ENCODE measurements at regions not wholly inside any gene's neighbourhood (a gene's known extent, or its start where the extent isn't known, plus 50 kb on each side); places are given as distances from the start of the nearest gene placed in this dataset.
A peak's percentile ranks its signal among the peaks of the same experiment; 100 is the strongest.
"Not testable (repeated sequence)": the region's sequence is repeated elsewhere in the genome, so short reads cannot be mapped to it uniquely, and the experiment has no call there.

DNA sequence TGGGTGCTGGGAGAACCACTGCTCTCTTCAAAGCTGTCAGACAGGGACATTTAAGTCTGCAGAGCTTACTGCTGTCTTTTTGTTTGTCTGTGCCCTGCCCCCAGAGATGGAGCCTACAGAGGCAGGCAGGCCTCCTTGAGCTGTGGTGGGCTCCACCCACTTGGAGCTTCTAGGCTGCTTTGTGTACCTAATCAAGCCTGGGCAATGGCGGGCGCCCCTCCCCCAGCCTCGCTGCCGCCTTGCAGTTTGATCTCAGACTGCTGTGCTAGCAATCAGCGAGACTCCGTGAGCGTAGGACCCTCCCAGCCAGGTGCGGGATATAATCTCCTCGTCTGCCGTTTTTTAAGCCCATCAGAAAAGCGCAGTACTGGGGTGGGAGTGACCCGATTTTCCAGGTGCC lies 125.6 kb upstream of the LRATD1 start:
- not testable (repeated sequence) for DNase-seq (ENCODE audit: low read depth, low spot score)

DNA sequence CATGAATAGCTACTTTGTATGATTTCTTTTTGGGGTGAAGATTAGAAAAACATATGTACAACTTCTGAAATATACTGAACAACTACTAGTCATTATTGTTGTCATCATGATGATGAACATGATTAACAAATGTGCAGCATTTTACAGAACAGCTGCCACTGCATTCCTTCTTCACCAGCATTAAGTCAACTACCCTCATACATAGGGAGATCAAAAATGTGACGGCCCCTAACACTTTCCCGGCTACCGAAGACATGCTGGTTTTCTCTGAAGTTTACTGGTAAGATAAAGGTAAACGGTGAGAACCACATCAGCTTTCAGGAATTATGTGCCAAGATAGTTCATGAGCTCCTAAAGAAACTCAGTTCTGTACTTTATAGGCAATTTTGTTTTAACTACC lies 121.0 kb upstream of the LRATD1 start:
- no peak for DNase-seq (ENCODE audit: low read depth, low spot score)

DNA sequence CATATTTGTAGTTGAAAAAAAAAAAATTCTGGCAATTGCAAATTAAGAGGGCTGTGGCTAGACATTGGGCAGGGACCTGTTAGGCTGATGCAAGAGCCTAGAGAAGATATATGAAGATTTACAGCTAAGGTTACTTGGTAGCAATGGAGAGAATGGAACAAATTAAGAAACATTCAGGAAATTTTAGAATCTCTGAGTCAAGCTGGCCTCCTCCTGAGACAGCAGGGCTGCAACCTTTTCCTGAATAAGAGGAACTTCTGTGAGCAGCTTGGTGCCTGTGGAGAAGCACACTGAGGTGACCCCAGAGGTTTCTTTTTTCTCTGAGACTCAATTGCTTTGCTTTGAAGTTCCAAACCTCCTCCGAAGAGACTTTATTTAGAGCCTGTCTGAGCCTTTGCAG lies 118.6 kb upstream of the LRATD1 start:
- peak; percentile 33 for DNase-seq (ENCODE audit: low read depth, low spot score)

- DNase-seq (ENCODE audit: low read depth, low spot score): no peak
Measured at GRCh38 chr2:14516844-14517243, 115.7 kb upstream of the LRATD1 start.

DNA sequence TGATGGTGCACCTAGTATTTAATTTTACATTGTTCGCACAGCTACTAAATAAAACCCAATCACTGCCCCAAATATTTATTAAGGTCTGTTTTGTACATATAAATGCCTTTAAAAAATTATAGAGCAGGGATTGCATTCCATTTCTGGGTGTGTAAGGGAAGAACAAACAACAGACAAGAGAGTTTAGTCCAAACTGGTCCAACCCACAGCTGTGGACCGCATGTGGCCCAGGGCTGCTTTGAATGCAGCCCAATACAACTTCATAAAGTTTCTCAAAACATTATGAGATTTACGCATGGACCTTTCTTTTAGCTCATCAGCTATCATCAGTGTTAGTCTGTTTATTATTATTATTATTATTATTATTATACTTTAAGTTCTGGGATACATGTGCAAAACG lies 114.8 kb upstream of the LRATD1 start:
- DNase-seq (ENCODE audit: low read depth, low spot score): no peak

- no peak for DNase-seq (ENCODE audit: low read depth, low spot score)
Measured at GRCh38 chr2:14520385-14520945, 112.1 kb upstream of the LRATD1 start.

DNA sequence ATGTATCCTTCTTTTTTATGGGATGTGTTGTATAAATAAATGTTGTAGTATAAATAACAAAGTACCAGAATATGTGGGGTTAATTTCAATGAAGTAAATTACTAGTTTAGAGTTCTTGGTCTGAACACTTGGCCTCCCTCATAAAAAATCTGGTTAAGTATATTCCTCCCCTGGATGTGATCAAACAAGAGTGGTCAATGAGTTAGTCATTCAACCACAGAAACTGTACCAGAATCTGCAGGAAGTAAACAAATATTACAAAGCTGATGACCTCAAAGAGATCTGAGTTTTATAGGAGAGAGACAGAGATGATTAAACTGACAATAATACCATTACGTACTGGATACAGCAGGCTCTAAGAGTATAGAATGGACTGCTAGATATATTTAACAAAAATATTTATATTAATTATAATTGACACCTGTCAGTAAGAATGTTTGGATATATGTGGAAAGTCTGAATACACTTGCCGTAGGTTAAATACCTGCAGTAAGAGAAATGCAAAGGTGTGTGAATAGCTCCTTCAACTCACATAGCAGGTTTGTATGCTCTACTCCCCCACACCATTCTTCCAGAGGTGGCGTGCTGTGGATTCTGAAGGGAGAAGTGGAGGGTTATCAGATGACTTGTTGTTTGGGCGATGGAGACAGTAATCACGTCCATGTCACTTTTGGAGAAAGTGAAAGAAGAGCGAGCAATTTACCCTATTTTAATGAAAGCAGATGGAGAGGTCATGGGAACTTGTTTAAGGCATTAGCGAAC lies 108.3 kb upstream of the LRATD1 start:
- DNase-seq (ENCODE audit: low read depth, low spot score): no peak

- DNase-seq (ENCODE audit: low read depth, low spot score): no peak
Measured at GRCh38 chr2:14524803-14525080, 107.8 kb upstream of the LRATD1 start.

DNA sequence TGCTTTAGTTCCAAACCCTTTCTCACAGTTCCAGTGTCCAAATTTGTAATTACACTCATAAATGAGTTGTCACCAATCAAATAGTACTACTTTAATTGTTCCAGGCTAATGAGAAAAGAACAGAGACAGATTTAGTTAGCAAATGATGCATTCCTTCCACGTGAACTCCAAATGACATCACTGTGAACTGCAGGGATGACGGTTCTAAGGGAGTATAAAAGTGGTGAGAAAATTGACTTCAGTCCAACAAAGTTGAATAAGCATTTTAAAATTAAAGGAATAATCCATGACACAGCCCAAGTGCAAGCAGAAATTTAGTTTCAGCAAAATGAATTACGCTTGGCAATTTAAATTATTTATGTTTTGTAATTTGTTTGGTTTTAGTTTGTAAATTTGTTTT lies 102.0 kb upstream of the LRATD1 start:
- no peak for DNase-seq (ENCODE audit: low read depth, low spot score)

GRCh38 chr2:14533131-14533757 lies 99.3 kb upstream of the LRATD1 start:
- no peak for DNase-seq (ENCODE audit: low read depth, low spot score)

- no peak for DNase-seq (ENCODE audit: low read depth, low spot score)
Measured at GRCh38 chr2:14535156-14535555, 97.4 kb upstream of the LRATD1 start.

- DNase-seq (ENCODE audit: low read depth, low spot score): no peak
Measured at GRCh38 chr2:14536976-14537375, 95.5 kb upstream of the LRATD1 start.

GRCh38 chr2:14540015-14540414 lies 92.5 kb upstream of the LRATD1 start:
- DNase-seq (ENCODE audit: low read depth, low spot score): no peak

- no peak for DNase-seq (ENCODE audit: low read depth, low spot score)
Measured at GRCh38 chr2:14543284-14543683, 89.2 kb upstream of the LRATD1 start.

DNA sequence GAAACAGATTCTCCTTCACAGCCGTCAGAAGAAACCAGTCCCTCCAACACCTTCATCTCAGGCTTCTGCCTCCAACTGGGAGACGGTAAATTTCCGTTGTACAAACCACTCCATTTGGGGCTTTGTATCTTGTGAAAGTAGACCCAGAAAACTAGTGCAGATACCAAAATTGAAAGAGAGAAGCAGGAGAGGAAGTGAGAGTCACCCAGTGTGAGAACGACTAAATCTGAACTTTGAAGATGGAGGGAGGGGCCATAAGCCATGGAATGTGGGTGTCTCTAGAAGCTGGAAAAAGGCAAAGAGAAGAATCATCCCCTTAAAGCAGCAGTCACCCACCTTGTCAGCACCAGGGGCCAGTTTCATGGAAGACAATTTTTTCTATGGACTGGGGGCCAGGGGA lies 88.3 kb upstream of the LRATD1 start:
- DNase-seq (ENCODE audit: low read depth, low spot score): no peak

DNA sequence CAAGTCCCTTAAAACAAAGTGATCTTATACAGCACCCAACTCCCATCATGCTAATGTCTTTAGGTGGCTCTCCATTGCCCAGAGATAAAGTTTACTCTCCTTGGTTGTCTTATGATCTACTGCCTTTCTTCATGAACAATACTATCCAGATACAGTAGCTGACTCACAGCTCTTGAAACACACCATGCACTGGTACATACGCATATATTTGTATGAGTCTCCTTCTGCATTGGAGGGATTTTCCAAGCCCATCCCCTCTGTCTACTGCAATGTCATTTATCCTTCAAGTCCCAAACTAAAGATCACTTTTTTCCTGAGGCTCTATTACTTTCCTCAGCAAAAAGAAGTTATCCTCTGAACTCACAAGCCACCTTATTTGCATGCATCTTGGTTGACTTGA lies 84.7 kb upstream of the LRATD1 start:
- no peak for DNase-seq (ENCODE audit: low read depth, low spot score)

DNA sequence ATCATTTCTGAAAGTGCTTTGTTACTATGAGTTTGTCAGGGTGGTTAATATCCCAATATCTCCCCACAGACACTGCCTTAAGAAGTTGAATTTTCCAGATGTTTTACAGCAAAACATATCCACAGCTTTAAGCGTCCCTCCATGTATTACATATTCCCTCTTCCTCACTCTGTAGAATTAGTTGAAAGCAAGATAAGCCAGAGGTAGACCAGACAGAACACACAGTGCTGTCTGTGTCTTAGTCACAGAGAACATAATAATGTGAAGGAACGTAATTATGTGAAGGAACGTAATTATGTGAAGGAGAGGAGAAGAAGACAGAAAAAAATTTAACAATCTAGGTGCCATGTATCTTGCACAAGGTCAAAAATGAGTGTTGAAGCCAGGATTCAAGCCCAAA lies 81.9 kb upstream of the LRATD1 start:
- DNase-seq (ENCODE audit: low read depth, low spot score): no peak

- DNase-seq (ENCODE audit: low read depth, low spot score): no peak
Measured at GRCh38 chr2:14551069-14551468, 81.4 kb upstream of the LRATD1 start.

GRCh38 chr2:14552286-14552685 lies 80.2 kb upstream of the LRATD1 start:
- no peak for DNase-seq (ENCODE audit: low read depth, low spot score)

DNA sequence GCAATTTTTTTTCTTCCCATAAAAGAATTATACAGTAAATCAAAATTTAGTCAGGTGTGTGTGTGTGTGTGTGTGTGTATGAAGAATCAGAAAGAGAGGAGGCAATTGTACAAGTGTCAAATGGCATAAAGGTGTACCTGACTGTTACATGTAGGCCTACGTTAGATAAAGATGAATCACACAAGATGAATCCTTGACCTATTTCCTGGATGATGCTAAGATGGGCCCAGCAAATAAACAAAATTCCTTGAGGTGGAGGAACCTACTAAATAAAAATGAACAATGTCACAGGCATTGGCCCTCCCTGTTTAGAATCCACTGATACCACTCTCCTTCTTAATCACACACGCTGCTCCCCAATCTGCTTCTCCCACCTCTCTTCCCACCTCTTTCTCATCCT lies 79.7 kb upstream of the LRATD1 start:
- DNase-seq (ENCODE audit: low read depth, low spot score): no peak

DNA sequence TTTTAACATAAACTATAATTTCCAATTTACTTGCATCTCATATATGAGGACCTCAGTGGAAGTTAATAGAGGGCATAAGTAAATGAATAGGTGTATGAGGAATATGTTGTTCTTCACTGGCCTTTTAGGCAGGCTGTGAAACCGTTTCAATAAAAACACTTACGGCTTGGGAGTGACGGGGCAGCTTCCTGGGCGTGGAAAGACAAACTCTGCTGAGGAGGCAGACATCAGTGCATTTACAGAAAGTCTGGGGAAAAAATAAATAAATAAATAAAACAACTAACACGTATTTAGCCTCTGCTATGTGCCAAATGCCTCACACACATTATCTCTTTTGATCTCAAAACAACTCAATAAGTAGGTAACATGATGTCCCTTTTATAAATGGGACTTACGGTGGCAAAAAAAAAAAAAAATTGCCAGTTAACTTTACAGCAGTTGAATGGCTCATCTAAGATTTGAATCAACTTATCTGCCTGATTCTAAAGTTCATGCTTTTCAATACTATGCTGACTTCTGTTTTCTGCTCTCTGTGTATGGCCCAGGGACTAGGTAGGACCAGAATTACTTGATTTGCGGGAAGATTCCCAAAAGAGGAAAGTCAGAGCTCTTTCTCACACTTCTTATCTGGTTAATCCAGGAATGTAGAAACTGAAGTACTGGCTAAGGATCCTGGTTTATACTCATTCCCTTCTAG lies 77.5 kb upstream of the LRATD1 start:
- no peak for DNase-seq (ENCODE audit: low read depth, low spot score)

DNA sequence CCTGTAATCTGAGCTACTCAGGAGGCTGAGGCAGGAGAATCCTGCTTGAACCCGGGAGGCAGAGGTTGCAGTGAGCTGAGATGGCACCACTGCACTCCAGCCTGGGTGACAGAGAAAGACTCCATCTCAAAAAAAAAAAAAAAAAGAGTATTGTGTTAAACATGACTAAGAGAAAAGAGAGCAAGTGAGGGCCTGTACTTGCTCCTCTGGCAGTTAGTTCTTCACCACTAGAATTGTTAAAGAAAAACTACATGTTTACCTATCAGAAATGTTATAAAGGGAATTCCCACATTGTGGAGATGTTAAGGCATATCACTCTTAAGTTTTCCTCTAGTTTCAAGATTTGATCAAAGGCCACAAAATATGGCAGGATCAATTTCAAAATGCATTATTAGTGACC lies 75.4 kb upstream of the LRATD1 start:
- DNase-seq (ENCODE audit: low read depth, low spot score): no peak

GRCh38 chr2:14557916-14558315 lies 74.6 kb upstream of the LRATD1 start:
- no peak for DNase-seq (ENCODE audit: low read depth, low spot score)
